HG03280 (cell line): ENCODE measurements at regions not wholly inside any gene's neighbourhood (a gene's known extent, or its start where the extent isn't known, plus 50 kb on each side); places are given as distances from the start of the nearest gene placed in this dataset.

Experiments
- ATAC-seq: cut with Tn5 transposase; IDR thresholded peaks from one replicate; pipeline ENCODE4 v1.9.1; 2021; ENCODE audit warnings: mild to moderate bottlenecking, moderate library complexity; ENCODE audit not compliant: unreplicated experiment

- ATAC-seq: no peak
Measured at GRCh38 chr16:85288341-85288868, 176.1 kb upstream of the CIBAR2 start.

- ATAC-seq: no peak
Measured at GRCh38 chr16:85288869-85289660, 176.8 kb upstream of the CIBAR2 start.

- no peak for ATAC-seq
Measured at GRCh38 chr16:85289760-85290625, 177.7 kb upstream of the CIBAR2 start.

- ATAC-seq: no peak
Measured at GRCh38 chr16:85290626-85291301, 178.5 kb upstream of the CIBAR2 start.

GRCh38 chr16:85291302-85292148 is 179.3 kb upstream of the CIBAR2 start:
- ATAC-seq: no peak

GRCh38 chr16:85293458-85293857 is 181.2 kb upstream of the CIBAR2 start:
- ATAC-seq: no peak

GRCh38 chr16:85293904-85294642 is 181.8 kb upstream of the CIBAR2 start:
- ATAC-seq: no peak

GRCh38 chr16:85294810-85295508 is 182.7 kb upstream of the CIBAR2 start:
- no peak for ATAC-seq

- no peak for ATAC-seq
Measured at GRCh38 chr16:85296859-85297660, 184.8 kb upstream of the CIBAR2 start.

- no peak for ATAC-seq
Measured at GRCh38 chr16:85297881-85298280, 185.6 kb upstream of the CIBAR2 start.

- ATAC-seq: no peak
Measured at GRCh38 chr16:85300406-85300968, 188.2 kb upstream of the CIBAR2 start.

- no peak for ATAC-seq
Measured at GRCh38 chr16:85301231-85301630, 189.0 kb upstream of the CIBAR2 start.

GRCh38 chr16:85302018-85302847 is 190.0 kb upstream of the CIBAR2 start:
- no peak for ATAC-seq

- no peak for ATAC-seq
Measured at GRCh38 chr16:85302848-85303353, 190.6 kb upstream of the CIBAR2 start.

GRCh38 chr16:85303354-85303883 is 191.1 kb upstream of the CIBAR2 start:
- no peak for ATAC-seq

GRCh38 chr16:85304337-85304736 is 192.1 kb upstream of the CIBAR2 start:
- no peak for ATAC-seq
